B cell (primary cell): ENCODE measurements at regions not wholly inside any gene's neighbourhood (a gene's known extent, or its start where the extent isn't known, plus 50 kb on each side); places are given as distances from the start of the nearest gene placed in this dataset.

ENCODE experiments used
- ATAC-seq: fragments of 200-7000 bp; cut with Tn5 transposase; one replicate; pipeline ENCODE4 v1.10.0; 2021; ENCODE audit warnings: low read depth, mild to moderate bottlenecking, moderate number of reproducible peaks, moderate library complexity
- CTCF ChIA-PET: fragments of 350-600 bp; sonication (Branson Sonifier 250); formaldehyde crosslinking; loops from one replicate; lab custom pipeline; 2021; ENCODE audit warnings: antibody characterized with exemption, inconsistent platforms; lab: Charles Lee
- POLR2A ChIA-PET: fragments of 350-600 bp; sonication (Branson Sonifier 250); formaldehyde crosslinking; loops from one replicate; lab custom pipeline; 2021; ENCODE audit warnings: antibody characterized with exemption; lab: Charles Lee
- DNase-seq: peaks from one replicate; pipeline ENCODE4 v3.0.0; 2013
- H2AFZ ChIP-seq: 2 replicates; pipeline ENCODE4 v1.6.1; 2012; ENCODE audit warnings: mild to moderate bottlenecking, low read depth, low read length; ENCODE audit not compliant: insufficient read depth, poor library complexity, severe bottlenecking
- H3K27ac ChIP-seq, 2 donors: 1 replicate in 1 of 2; 2 replicates in 1 of 2; pipeline ENCODE4 v1.5.1; 2012 to 2013; ENCODE audit warnings: low read length in 2 of 2, mild to moderate bottlenecking in 2 of 2, moderate library complexity in 1 of 2
- H3K27me3 ChIP-seq, 4 experiments: fragments of 200-600 bp in 1 of 4; sonication (generic) in 1 of 4; replicated peaks in 1 of 4; 1 replicate in 2 of 4; 2 replicates in 2 of 4; pipeline versions ENCODE4 v1.6.1 to v1.7.0; 2013 to 2016; ENCODE audit warnings: low read length in 3 of 4, mild to moderate bottlenecking in 2 of 4, mixed read lengths in 1 of 4, moderate library complexity in 1 of 4; ENCODE audit not compliant: insufficient read depth in 4 of 4, control insufficient read depth in 3 of 4; ENCODE audit errors: control extremely low read depth in 1 of 4
- H3K36me3 ChIP-seq, 2 experiments: replicated peaks in 1 of 2; 1 replicate in 1 of 2; 2 replicates in 1 of 2; pipeline versions ENCODE4 v1.6.1 to v1.7.1; 2013; ENCODE audit warnings: low read length in 1 of 2; ENCODE audit not compliant: insufficient read depth in 2 of 2, control insufficient read depth in 1 of 2; ENCODE audit errors: control extremely low read depth in 1 of 2, extremely low read depth in 1 of 2
- H3K4me1 ChIP-seq, 2 donors: fragments of 200-600 bp in 1 of 2; sonication (generic) in 1 of 2; 1 replicate in 1 of 2; 2 replicates in 1 of 2; pipeline versions ENCODE4 v1.5.1 to v1.6.1; 2013 to 2017; ENCODE audit warnings: low read length in 2 of 2; ENCODE audit not compliant: control insufficient read depth in 2 of 2, insufficient read depth in 2 of 2
- H3K4me2 ChIP-seq: replicated peaks from 2 replicates; pipeline ENCODE3; 2012; ENCODE audit warnings: mild to moderate bottlenecking, low read depth, low read length; ENCODE audit not compliant: poor library complexity, severe bottlenecking
- H3K4me3 ChIP-seq, 5 experiments: fragments of 200-600 bp in 1 of 5; sonication (generic) in 1 of 5; 1 replicate in 3 of 5; 2 replicates in 2 of 5; pipeline versions ENCODE4 v1.5.1 to v1.7.0; 2011 to 2016; ENCODE audit warnings: low read length in 4 of 5, mild to moderate bottlenecking in 4 of 5, low read depth in 2 of 5, control low read depth in 1 of 5, moderate library complexity in 1 of 5; ENCODE audit not compliant: insufficient read depth in 1 of 5; ENCODE audit errors: control extremely low read depth in 1 of 5, extremely low read depth in 1 of 5
- H3K79me2 ChIP-seq: fragments of 200-600 bp; sonication (generic); one replicate; pipeline ENCODE4 v1.6.0; 2016; ENCODE audit warnings: low read length; ENCODE audit not compliant: control insufficient read depth, insufficient read depth
- H3K9ac ChIP-seq: fragments of 200-600 bp; sonication (generic); 2 replicates; pipeline ENCODE4 v1.6.1; 2017; ENCODE audit warnings: mild to moderate bottlenecking, low read length, moderate library complexity
- H3K9me3 ChIP-seq, 3 donors: one replicate each; pipeline versions ENCODE4 v1.6.1 to v1.7.1; 2013; ENCODE audit warnings: low read length in 2 of 3; ENCODE audit not compliant: control insufficient read depth in 2 of 3, insufficient read depth in 1 of 3; ENCODE audit errors: control extremely low read depth in 1 of 3
- H4K20me1 ChIP-seq: 2 replicates; pipeline ENCODE4 v1.6.0; 2012; ENCODE audit warnings: mild to moderate bottlenecking, low read length; ENCODE audit not compliant: insufficient read depth, control insufficient read depth, poor library complexity, severe bottlenecking
- H3K27ac Mint-ChIP-seq: one replicate; pipeline ENCODE4 v1.8.0; 2021; ENCODE audit warnings: mixed read lengths
- H3K27me3 Mint-ChIP-seq: one replicate; pipeline ENCODE4 v1.8.0; 2021; ENCODE audit warnings: mixed read lengths
- H3K4me1 Mint-ChIP-seq: one replicate; pipeline ENCODE4 v1.8.0; 2021; ENCODE audit warnings: mixed read lengths
- H3K4me3 Mint-ChIP-seq: one replicate; pipeline ENCODE4 v1.8.0; 2021; ENCODE audit warnings: mixed read lengths
- H3K9me3 Mint-ChIP-seq: one replicate; pipeline ENCODE4 v1.8.0; 2022; ENCODE audit warnings: mixed read lengths; ENCODE audit not compliant: insufficient read depth
- EZH2 ChIP-seq: IDR thresholded peaks from 2 replicates; pipeline ENCODE4 v1.6.1; 2012; ENCODE audit warnings: borderline replicate concordance, low read depth, mild to moderate bottlenecking, moderate library complexity, low read length; ENCODE audit not compliant: insufficient read depth, poor library complexity, severe bottlenecking
- WGBS: methylation state at CpG from one replicate; pipeline ENCODE4 v1.1.5; 2013; ENCODE audit warnings: missing lambda C conversion rate; ENCODE audit not compliant: insufficient coverage; 5-methylcytosine and 5-hydroxymethylcytosine counted together
- intact Hi-C: fragments of 100-400 bp; cut with micrococcal nuclease; formaldehyde crosslinking; loops from one replicate; pipeline ENCODE4 v1.10.0; 2022
- TF ChIP-seq, protein P1 (sequence below): fragments of 200-600 bp; IDR thresholded peaks from one replicate; pipeline ENCODE4 v1.8.0; 2022; ENCODE audit warnings: antibody characterized with exemption, mild to moderate bottlenecking

GRCh38 chr10:131475043-131475442 lies 163.5 kb upstream of the TCERG1L start:
- H3K9ac ChIP-seq: no peak overlapping the region
- H3K27ac Mint-ChIP-seq: no peak overlapping the region
- WGBS: 85% methylated on average over 8 of the region's 11 CpGs
- TF ChIP-seq, protein P1, sequence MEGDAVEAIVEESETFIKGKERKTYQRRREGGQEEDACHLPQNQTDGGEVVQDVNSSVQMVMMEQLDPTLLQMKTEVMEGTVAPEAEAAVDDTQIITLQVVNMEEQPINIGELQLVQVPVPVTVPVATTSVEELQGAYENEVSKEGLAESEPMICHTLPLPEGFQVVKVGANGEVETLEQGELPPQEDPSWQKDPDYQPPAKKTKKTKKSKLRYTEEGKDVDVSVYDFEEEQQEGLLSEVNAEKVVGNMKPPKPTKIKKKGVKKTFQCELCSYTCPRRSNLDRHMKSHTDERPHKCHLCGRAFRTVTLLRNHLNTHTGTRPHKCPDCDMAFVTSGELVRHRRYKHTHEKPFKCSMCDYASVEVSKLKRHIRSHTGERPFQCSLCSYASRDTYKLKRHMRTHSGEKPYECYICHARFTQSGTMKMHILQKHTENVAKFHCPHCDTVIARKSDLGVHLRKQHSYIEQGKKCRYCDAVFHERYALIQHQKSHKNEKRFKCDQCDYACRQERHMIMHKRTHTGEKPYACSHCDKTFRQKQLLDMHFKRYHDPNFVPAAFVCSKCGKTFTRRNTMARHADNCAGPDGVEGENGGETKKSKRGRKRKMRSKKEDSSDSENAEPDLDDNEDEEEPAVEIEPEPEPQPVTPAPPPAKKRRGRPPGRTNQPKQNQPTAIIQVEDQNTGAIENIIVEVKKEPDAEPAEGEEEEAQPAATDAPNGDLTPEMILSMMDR: no peak
- no peak for TF ChIP-seq EZH2
- H3K27ac ChIP-seq: no peak overlapping the region
- DNase-seq (no peak), ATAC-seq (no peak)
- no peaks in the 10 kb centered on the region for H3K79me2 ChIP-seq
- no peaks in the 10 kb centered on the region for H4K20me1 ChIP-seq
- CTCF ChIA-PET: no interaction called here
- H3K9me3 Mint-ChIP-seq: no peaks in the 10 kb centered on the region
- no peak overlapping the region for H2AFZ ChIP-seq
- H3K4me2 ChIP-seq: no peak overlapping the region
- no peaks in the 10 kb centered on the region for H3K36me3 ChIP-seq
- intact Hi-C loops: no loop called here
- H3K27me3 ChIP-seq: no peaks in the 10 kb centered on the region
- H3K9me3 ChIP-seq: peaks cover 0 to 6% (median 0%) of the 10 kb centered on the region in 3 donors
- no peak overlapping the region for H3K4me3 Mint-ChIP-seq
- peaks cover 5% of the 10 kb centered on the region for H3K27me3 Mint-ChIP-seq
- no peaks in the 10 kb centered on the region for H3K4me1 ChIP-seq
- POLR2A ChIA-PET: no interaction called here
- H3K4me3 ChIP-seq: no peak overlapping the region
- H3K4me1 Mint-ChIP-seq: no peaks in the 10 kb centered on the region

- Mint-ChIP-seq H3K4me3 (no peak overlapping the region), H3K9me3 (no peaks in the 10 kb centered on the region), H3K4me1 (no peaks in the 10 kb centered on the region), H3K27ac (no peak overlapping the region), H3K27me3 (peaks cover 5% of the 10 kb centered on the region)
- Histone ChIP-seq H3K4me1 (no peaks in the 10 kb centered on the region), H3K4me3 (no peak overlapping the region), H3K9me3 (peaks cover 0 to 6% (median 0%) of the 10 kb centered on the region in 3 donors), H4K20me1 (no peaks in the 10 kb centered on the region), H3K27ac (no peak overlapping the region), H3K79me2 (no peaks in the 10 kb centered on the region), H3K9ac (no peak overlapping the region), H3K27me3 (no peaks in the 10 kb centered on the region), H2AFZ (no peak overlapping the region), H3K4me2 (no peak overlapping the region), H3K36me3 (no peaks in the 10 kb centered on the region)
- DNase-seq (no peak), ATAC-seq (no peak)
- WGBS: 87% methylated on average over 16 of the region's 16 CpGs
- POLR2A ChIA-PET: no interaction called here
- CTCF ChIA-PET: no interaction called here
- intact Hi-C loops: no loop called here
- no peak for TF ChIP-seq EZH2
- TF ChIP-seq, protein P1: no peak
Measured at GRCh38 chr10:131475803-131476202, 164.3 kb upstream of the TCERG1L start.
